HUES64 (cell line): ENCODE measurements at regions not wholly inside any gene's neighbourhood (a gene's known extent, or its start where the extent isn't known, plus 50 kb on each side); places are given as distances from the start of the nearest gene placed in this dataset.

ENCODE experiments used
- H3K27ac ChIP-seq: 2 replicates; pipeline ENCODE4 v1.7.0; 2013; ENCODE audit warnings: low read depth, low read length, inconsistent platforms
- H3K27me3 ChIP-seq: 2 replicates; pipeline ENCODE4 v1.6.1; 2013; ENCODE audit warnings: mild to moderate bottlenecking, low read length; ENCODE audit not compliant: insufficient read depth
- H3K36me3 ChIP-seq: 2 replicates; pipeline ENCODE4 v1.6.1; 2013; ENCODE audit warnings: mild to moderate bottlenecking, low read length; ENCODE audit not compliant: insufficient read depth
- H3K4me1 ChIP-seq: 2 replicates; pipeline ENCODE4 v1.6.1; 2013; ENCODE audit warnings: mild to moderate bottlenecking, low read length, moderate library complexity; ENCODE audit not compliant: insufficient read depth
- H3K4me3 ChIP-seq: 2 replicates; pipeline ENCODE4 v1.5.1; 2013; ENCODE audit warnings: mild to moderate bottlenecking, low read length, moderate library complexity
- H3K9ac ChIP-seq: 2 replicates; pipeline ENCODE4 v1.6.1; 2013; ENCODE audit warnings: mild to moderate bottlenecking, low read depth, low read length
- H3K9me3 ChIP-seq: 2 replicates; pipeline ENCODE4 v1.6.1; 2013; ENCODE audit warnings: low read depth, low read length; ENCODE audit not compliant: insufficient read depth
- WGBS: fragments of 150-250, 120-280 bp; methylation state at CpG from one replicate; pipeline ENCODE4 v1.1.7; 2013; ENCODE audit warnings: missing lambda C conversion rate; 5-methylcytosine and 5-hydroxymethylcytosine counted together

- Histone ChIP-seq H3K4me3 (no peak overlapping the region), H3K9me3 (no peaks in the 10 kb centered on the region), H3K36me3 (no peaks in the 10 kb centered on the region), H3K4me1 (no peaks in the 10 kb centered on the region), H3K9ac (no peak overlapping the region), H3K27ac (no peak overlapping the region), H3K27me3 (no peaks in the 10 kb centered on the region)
- WGBS, result 91% methylated on average over 4 of the region's 4 CpGs
These were observed 457.9 kb downstream of the FOXO1 start for GRCh38 chr13:40208517-40208916.

GRCh38 chr13:40210865-40211585 is 455.4 kb downstream of the FOXO1 start:
- H3K27ac ChIP-seq, result no peak overlapping the region
- no peak overlapping the region for H3K4me3 ChIP-seq
- H3K27me3 ChIP-seq, result no peaks in the 10 kb centered on the region
- WGBS, result 85% methylated on average over 4 of the region's 4 CpGs
- no peaks in the 10 kb centered on the region for H3K9me3 ChIP-seq
- H3K4me1 ChIP-seq, result no peaks in the 10 kb centered on the region
- H3K36me3 ChIP-seq, result no peaks in the 10 kb centered on the region
- H3K9ac ChIP-seq, result no peak overlapping the region

GRCh38 chr13:40211586-40211968 is 454.9 kb downstream of the FOXO1 start:
- Histone ChIP-seq H3K4me1 (no peaks in the 10 kb centered on the region), H3K9me3 (no peaks in the 10 kb centered on the region), H3K4me3 (no peak overlapping the region), H3K27ac (no peak overlapping the region), H3K36me3 (no peaks in the 10 kb centered on the region), H3K27me3 (no peaks in the 10 kb centered on the region), H3K9ac (no peak overlapping the region)
- 85% methylated on average over 3 of the region's 3 CpGs for WGBS

GRCh38 chr13:40213779-40214178 is 452.7 kb downstream of the FOXO1 start:
- Histone ChIP-seq H3K4me3 (no peak overlapping the region), H3K4me1 (no peaks in the 10 kb centered on the region), H3K9me3 (no peaks in the 10 kb centered on the region), H3K27ac (no peak overlapping the region), H3K9ac (no peak overlapping the region), H3K36me3 (no peaks in the 10 kb centered on the region), H3K27me3 (no peaks in the 10 kb centered on the region)

- Histone ChIP-seq H3K9me3 (no peaks in the 10 kb centered on the region), H3K27me3 (no peaks in the 10 kb centered on the region), H3K36me3 (no peaks in the 10 kb centered on the region), H3K9ac (no peak overlapping the region), H3K4me1 (no peaks in the 10 kb centered on the region), H3K27ac (no peak overlapping the region), H3K4me3 (no peak overlapping the region)
- WGBS, result 100% methylated on average over 1 of the region's 1 CpG
These were observed 451.1 kb downstream of the FOXO1 start for GRCh38 chr13:40215311-40215710.

- Histone ChIP-seq H3K27me3 (no peaks in the 10 kb centered on the region), H3K9me3 (no peaks in the 10 kb centered on the region), H3K27ac (no peak overlapping the region), H3K4me1 (no peaks in the 10 kb centered on the region), H3K36me3 (no peaks in the 10 kb centered on the region), H3K9ac (no peak overlapping the region), H3K4me3 (no peak overlapping the region)
- 94% methylated on average over 3 of the region's 3 CpGs for WGBS
These were observed 450.7 kb downstream of the FOXO1 start for GRCh38 chr13:40215747-40216146.

GRCh38 chr13:40217675-40218074 is 448.8 kb downstream of the FOXO1 start:
- no peaks in the 10 kb centered on the region for H3K27me3 ChIP-seq
- no peak overlapping the region for H3K9ac ChIP-seq
- WGBS, result 91% methylated on average over 4 of the region's 4 CpGs
- no peaks in the 10 kb centered on the region for H3K9me3 ChIP-seq
- H3K36me3 ChIP-seq, result no peaks in the 10 kb centered on the region
- H3K4me3 ChIP-seq, result no peak overlapping the region
- H3K27ac ChIP-seq, result no peak overlapping the region
- peaks cover 15% of the 10 kb centered on the region for H3K4me1 ChIP-seq

- Histone ChIP-seq H3K36me3 (no peaks in the 10 kb centered on the region), H3K4me3 (no peak overlapping the region), H3K9ac (no peak overlapping the region), H3K27ac (no peak overlapping the region), H3K9me3 (no peaks in the 10 kb centered on the region), H3K27me3 (no peaks in the 10 kb centered on the region), H3K4me1 (peaks cover 15% of the 10 kb centered on the region)
- WGBS, result 94% methylated on average over 12 of the region's 12 CpGs
These were observed 446.0 kb downstream of the FOXO1 start for GRCh38 chr13:40220299-40220935.

- Histone ChIP-seq H3K9me3 (no peaks in the 10 kb centered on the region), H3K4me1 (peaks cover 15% of the 10 kb centered on the region), H3K36me3 (no peaks in the 10 kb centered on the region), H3K27me3 (no peaks in the 10 kb centered on the region), H3K9ac (no peak overlapping the region), H3K4me3 (no peak overlapping the region), H3K27ac (no peak overlapping the region)
- WGBS, result no CpG with 5 or more reads among the region's 1 CpG
These were observed 445.3 kb downstream of the FOXO1 start for GRCh38 chr13:40221131-40221459.

- H3K9me3 ChIP-seq, result no peaks in the 10 kb centered on the region
- no peak overlapping the region for H3K9ac ChIP-seq
- WGBS, result 76% methylated on average over 10 of the region's 10 CpGs
These were observed 444.8 kb downstream of the FOXO1 start for GRCh38 chr13:40221460-40222201.

GRCh38 chr13:40223585-40223984 is 442.9 kb downstream of the FOXO1 start:
- Histone ChIP-seq H3K4me3 (no peak overlapping the region), H3K9me3 (no peaks in the 10 kb centered on the region), H3K27ac (no peak overlapping the region), H3K4me1 (peaks cover 15% of the 10 kb centered on the region), H3K9ac (no peak overlapping the region), H3K27me3 (no peaks in the 10 kb centered on the region), H3K36me3 (no peaks in the 10 kb centered on the region)
- WGBS, result 87% methylated on average over 3 of the region's 3 CpGs

More at GRCh38 chr13:40221460-40222201, 444.8 kb downstream of the FOXO1 start:
- no peaks in the 10 kb centered on the region for H3K36me3 ChIP-seq
- H3K4me1 ChIP-seq, result peaks cover 15% of the 10 kb centered on the region
- no peak overlapping the region for H3K4me3 ChIP-seq
- no peaks in the 10 kb centered on the region for H3K27me3 ChIP-seq
- no peak overlapping the region for H3K27ac ChIP-seq
